ENCODE measurements at regions not wholly inside any gene's neighbourhood (a gene's known extent, or its start where the extent isn't known, plus 50 kb on each side); places are given as distances from the start of the nearest gene placed in this dataset.

DNA sequence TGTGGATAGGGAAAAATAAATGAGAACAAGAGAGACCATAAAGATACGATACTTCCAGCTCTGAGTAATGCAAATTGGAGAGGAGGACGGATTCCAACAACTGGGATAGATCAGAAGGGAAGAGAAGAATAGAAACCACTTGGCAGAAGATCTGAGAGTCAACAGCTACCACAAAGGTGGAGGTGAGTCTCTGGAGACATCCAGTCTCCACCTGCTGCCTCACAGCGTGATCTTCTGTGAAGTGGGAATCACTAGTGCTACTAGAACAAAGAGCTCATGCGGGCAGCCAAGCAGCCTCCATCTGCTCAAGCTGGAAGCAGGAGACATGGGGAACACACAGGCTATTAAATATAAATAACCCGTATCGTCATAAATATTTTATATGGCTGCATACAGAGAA is 558.5 kb upstream of the CFAP20DC start:
- 87% methylated on average over 6 of the region's 6 CpGs for WGBS
- Histone ChIP-seq H3K27me3 (no peaks in the 10 kb centered on the region), H3K4me1 (no peaks in the 10 kb centered on the region), H3K27ac (no peak overlapping the region), H3K36me3 (no peaks in the 10 kb centered on the region), H3K9me3 (no peaks in the 10 kb centered on the region), H3K4me3 (no peak overlapping the region)
- DNase-seq (ENCODE audit: low spot score in 2 of 2): no peak
- TF ChIP-seq EP300 (IDR thresholded peaks at IDR 0.05) (no peak), POLR2AphosphoS5 (IDR thresholded peaks at IDR 0.05) (no peak), POLR2A (IDR thresholded peaks at IDR 0.05) (no peak), CTCF (IDR thresholded peaks at IDR 0.05) (no peak)

GRCh38 chr3:59607656-59608055 is 557.8 kb upstream of the CFAP20DC start:
- Histone ChIP-seq H3K9me3 (no peaks in the 10 kb centered on the region), H3K4me1 (no peaks in the 10 kb centered on the region), H3K27me3 (no peaks in the 10 kb centered on the region), H3K27ac (no peak overlapping the region), H3K4me3 (no peak overlapping the region), H3K36me3 (no peaks in the 10 kb centered on the region)
- WGBS: 33% methylated on average over 1 of the region's 1 CpG
- no peak for DNase-seq (ENCODE audit: low spot score in 2 of 2)
- TF ChIP-seq POLR2AphosphoS5 (IDR thresholded peaks at IDR 0.05): no peak

DNA sequence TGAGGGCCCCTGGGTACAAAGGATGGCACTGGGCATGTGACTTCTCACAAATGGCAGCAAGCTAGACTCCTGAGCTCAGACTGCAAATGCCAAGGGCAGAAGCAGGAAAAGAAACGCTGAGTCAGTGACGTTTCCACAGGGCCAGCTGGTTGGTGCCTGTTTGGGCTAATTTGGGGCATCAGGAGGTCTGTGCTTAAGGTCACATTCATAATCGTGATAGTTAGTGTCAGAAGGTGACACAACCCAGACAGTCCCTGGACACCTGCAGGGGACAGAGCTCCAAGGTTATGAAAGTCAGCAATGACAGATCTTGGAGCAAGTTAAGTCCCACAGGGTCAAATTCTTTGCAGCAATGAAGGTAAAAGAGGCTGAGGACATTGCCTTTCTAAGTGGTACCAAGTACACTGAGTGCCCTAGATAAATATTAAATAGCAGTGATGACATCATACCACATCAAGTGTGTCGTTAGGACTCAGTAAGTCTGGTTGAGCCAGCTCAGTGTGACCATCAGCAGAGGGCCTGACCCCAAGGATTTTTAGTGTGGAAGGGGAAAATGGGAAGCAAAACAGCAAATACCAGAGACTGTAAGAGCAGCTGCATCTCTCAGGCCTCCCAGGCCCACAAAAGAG is 556.9 kb upstream of the CFAP20DC start:
- WGBS: 63% methylated on average over 4 of the region's 4 CpGs
- Histone ChIP-seq H3K4me1 (no peaks in the 10 kb centered on the region), H3K27ac (no peak overlapping the region), H3K27me3 (no peaks in the 10 kb centered on the region), H3K9me3 (no peaks in the 10 kb centered on the region), H3K36me3 (no peaks in the 10 kb centered on the region), H3K4me3 (no peak overlapping the region)
- no peak for TF ChIP-seq POLR2AphosphoS5 (IDR thresholded peaks at IDR 0.05)
- TF ChIP-seq POLR2A (IDR thresholded peaks at IDR 0.05): no peak
- TF ChIP-seq EP300 (IDR thresholded peaks at IDR 0.05): no peak
- TF ChIP-seq CTCF (IDR thresholded peaks at IDR 0.05): no peak
- DNase-seq (ENCODE audit: low spot score in 2 of 2): no peak

- TF ChIP-seq POLR2AphosphoS5 (IDR thresholded peaks at IDR 0.05) (no peak), CTCF (IDR thresholded peaks at IDR 0.05) (no peak), POLR2A (IDR thresholded peaks at IDR 0.05) (no peak), EP300 (IDR thresholded peaks at IDR 0.05) (no peak)
- no peak for DNase-seq (ENCODE audit: low spot score in 2 of 2)
- Histone ChIP-seq H3K36me3 (no peaks in the 10 kb centered on the region), H3K27ac (no peak overlapping the region), H3K4me3 (no peak overlapping the region), H3K4me1 (no peaks in the 10 kb centered on the region), H3K27me3 (no peaks in the 10 kb centered on the region), H3K9me3 (no peaks in the 10 kb centered on the region)
- whole genome bisulfite sequencing: 95% methylated on average over 5 of the region's 5 CpGs
These were observed 556.2 kb upstream of the CFAP20DC start for GRCh38 chr3:59605944-59606534.

DNA sequence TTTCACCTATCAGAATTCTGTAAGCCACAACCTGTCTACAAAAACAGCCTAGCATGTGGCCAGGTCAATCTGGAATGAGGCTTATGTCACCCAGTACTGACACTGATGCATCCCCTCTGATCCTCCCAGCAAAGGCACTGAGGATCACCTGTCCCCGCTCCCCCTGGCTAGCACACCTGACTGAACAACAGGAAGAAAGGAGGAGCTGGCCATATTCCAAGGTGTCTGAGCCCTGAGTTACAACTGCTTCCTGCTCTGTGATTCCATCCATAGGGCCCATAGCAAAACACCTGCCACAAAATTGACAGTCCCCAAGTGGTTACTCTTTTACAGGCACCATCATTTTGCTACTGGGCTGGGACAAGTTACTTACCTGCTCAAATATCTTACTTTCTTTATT is 555.5 kb upstream of the CFAP20DC start:
- H3K4me1 ChIP-seq: no peaks in the 10 kb centered on the region
- H3K27me3 ChIP-seq: no peaks in the 10 kb centered on the region
- H3K4me3 ChIP-seq: no peak overlapping the region
- H3K27ac ChIP-seq: no peak overlapping the region
- no peaks in the 10 kb centered on the region for H3K36me3 ChIP-seq
- 100% methylated on average over 1 of the region's 1 CpG for WGBS
- DNase-seq (ENCODE audit: low spot score in 2 of 2): no peak
- no peak for TF ChIP-seq CTCF (IDR thresholded peaks at IDR 0.05)
- TF ChIP-seq EP300 (IDR thresholded peaks at IDR 0.05): no peak
- no peak for TF ChIP-seq POLR2A (IDR thresholded peaks at IDR 0.05)
- TF ChIP-seq POLR2AphosphoS5 (IDR thresholded peaks at IDR 0.05): no peak
- H3K9me3 ChIP-seq: no peaks in the 10 kb centered on the region
